Occipital lobe (tissue), 1 donor: ENCODE measurements at regions not wholly inside any gene's neighbourhood (a gene's known extent, or its start where the extent isn't known, plus 50 kb on each side); places are given as distances from the start of the nearest gene placed in this dataset.

ENCODE experiments used
- DNase-seq: peaks from one replicate; lab custom pipeline; 2025; lab: John Stamatoyannopoulos, UW

DNA sequence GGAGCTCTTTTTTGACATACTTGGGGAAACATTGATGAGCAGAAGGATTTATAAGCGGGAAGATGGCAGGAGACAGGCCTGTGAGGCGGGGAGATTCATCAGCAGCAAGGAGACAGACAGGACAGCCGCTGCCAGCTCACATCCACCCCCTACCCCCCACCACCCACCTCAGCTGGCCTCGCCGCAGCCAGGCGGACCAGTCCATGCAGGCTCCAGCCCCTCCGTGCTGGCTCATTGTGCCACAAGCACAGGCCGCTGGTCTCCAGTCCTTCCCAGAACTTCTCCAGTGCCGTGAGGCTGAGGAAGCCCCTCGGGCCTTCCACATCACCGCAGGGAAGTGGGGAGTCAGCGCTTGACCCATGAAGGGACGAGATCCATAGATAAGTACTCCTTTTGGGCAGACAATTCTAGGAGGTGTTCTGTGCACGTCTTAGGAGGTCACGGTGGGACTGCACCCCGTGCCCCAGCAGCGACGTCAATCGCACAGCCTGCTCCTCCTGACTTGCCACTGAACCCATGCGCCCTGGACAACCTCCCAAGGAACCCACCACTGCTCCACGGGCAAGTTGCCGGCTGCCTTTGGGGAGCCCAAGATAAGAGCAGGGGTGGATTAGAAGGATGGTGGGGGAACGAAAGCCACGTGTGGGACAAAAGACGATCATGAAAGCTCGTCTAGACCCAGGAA, 323.6 kb downstream of the C16orf95 start:
- no peak for DNase-seq

DNA sequence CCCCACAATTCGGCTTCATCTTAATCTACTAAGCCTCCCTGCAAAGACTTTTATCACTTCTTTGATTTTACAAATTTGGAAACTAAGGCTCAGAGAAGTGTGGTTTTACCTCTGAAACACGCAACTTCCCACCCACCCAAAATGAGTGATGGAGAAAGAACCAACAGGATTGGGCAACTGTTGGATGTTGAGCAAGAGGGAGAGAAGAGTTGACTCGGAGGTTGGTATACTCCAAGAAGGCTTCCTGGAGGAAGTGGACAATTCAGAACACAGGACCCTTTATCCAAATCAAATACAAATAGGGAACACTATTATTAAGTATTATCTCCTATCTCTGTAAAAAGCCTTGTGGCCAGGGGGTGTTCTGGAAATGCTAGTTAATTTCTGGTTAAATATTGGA, 323.0 kb downstream of the C16orf95 start:
- DNase-seq = no peak

GRCh38 chr16:86994651-86995171, 322.5 kb downstream of the C16orf95 start:
- no peak for DNase-seq

- DNase-seq = no peak
Observed at GRCh38 chr16:86995456-86995855, 321.7 kb downstream of the C16orf95 start.

GRCh38 chr16:86996081-86996480, 321.1 kb downstream of the C16orf95 start:
- no peak for DNase-seq

- no peak for DNase-seq
Observed at GRCh38 chr16:86997058-86997457, 320.1 kb downstream of the C16orf95 start.

GRCh38 chr16:86998196-86999001, 318.8 kb downstream of the C16orf95 start:
- no peak for DNase-seq

GRCh38 chr16:87000001-87000400, 317.2 kb downstream of the C16orf95 start:
- DNase-seq = no peak

GRCh38 chr16:87002717-87003413, 314.3 kb downstream of the C16orf95 start:
- DNase-seq = no peak

GRCh38 chr16:87003414-87003755, 313.8 kb downstream of the C16orf95 start:
- DNase-seq = no peak

DNA sequence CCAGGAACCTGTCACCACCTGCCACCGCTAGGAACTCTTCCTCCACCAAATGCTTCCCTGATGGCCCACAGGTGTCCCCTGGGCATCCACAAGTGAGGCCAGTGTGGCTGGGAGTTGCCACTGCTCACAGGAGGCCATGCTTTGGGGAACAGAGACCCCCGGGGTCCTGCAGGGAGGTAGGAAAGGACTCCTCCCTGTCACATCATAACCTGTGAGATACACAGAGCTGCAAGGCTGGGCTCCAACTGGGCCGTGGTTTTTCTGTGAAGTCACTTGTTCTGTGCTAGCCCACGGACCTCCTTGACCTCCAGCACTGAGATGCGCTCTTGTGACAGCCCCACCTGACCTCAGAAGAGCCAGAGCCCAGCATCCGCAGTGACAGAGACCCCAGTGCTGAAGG, 311.2 kb downstream of the C16orf95 start:
- DNase-seq = no peak

DNA sequence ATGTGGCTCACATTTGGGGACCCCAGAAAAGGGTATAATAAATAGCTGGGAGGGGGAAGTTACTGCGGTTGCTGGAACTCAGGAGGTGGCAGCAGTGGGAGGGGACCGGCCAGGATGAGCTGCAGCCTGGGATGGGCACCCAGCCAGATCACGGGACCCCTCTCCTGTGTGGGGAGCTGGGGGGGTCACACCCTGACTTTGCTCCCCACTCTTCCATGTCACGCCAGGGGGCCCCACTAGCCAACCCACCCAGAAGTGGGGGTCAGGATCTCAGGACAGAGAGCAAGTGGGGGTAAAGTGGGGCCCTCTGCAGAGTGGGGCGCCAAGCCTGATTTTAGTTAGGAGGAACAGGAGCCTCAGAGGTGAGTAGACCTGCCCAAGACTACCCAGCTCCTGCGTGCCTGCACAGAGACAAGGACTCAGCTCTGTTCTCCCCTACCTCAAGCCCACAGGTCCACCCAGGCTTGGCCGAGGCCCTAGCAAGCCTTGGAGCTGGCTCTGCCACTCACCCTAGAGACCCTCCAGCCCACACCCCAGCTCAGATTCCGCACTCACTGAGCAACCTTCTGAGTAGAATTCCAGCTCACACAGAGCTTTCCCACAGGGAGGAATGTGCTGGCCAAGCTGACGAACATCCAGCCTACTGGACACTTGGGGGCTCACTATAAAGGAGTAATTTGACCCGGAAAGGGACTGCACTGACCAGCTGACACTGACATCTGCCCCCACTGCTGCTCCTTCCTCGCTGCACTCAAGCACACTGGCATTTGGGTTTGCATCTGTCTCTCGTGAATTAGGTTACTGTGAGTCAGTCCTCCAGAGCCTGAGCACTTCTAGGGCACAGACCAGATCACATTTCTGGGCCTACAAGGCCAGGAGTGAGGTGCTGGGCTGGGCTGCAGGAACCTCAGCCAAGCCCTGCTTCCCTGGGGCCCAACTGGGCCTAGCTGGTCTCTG, 310.1 kb downstream of the C16orf95 start:
- no peak for DNase-seq

DNA sequence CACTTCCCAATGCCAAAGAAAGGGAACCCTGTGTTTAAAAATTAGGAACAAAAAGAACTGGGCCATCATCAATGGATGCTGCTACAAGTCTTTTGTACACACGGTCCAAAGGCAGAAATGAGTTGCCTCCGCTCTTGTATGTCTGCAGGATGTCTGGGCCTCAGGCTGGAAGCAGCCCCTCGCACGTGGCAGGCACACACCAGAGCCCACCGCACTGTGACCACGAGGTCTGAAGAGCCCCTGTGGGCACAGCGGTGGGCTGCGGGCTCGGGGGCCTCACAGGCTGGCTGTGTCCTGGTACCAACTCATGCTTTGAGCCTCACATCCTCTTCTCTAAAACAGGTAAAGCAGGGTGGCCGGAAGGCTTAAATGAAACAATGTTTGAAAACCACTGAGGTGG, 309.3 kb downstream of the C16orf95 start:
- DNase-seq = no peak

DNA sequence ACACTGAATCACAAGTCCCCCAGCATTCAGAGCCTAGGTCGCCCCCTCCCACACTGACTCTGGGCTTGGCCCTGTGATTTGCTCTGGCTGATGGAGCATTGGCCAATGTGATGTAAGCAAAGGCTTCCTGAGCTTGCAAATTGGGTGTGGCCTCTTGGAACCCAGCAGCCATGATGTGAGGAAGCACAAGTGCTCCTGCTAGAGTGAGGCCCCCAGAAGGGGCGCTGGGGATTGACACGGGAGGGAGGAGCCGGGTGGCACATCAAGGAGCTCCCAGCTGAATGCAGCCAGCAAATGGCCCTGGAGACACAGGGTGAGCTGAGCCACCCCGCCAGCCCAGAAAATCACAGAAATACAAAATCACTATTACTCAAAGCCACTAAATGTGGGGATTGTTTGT, 308.5 kb downstream of the C16orf95 start:
- DNase-seq = no peak

DNA sequence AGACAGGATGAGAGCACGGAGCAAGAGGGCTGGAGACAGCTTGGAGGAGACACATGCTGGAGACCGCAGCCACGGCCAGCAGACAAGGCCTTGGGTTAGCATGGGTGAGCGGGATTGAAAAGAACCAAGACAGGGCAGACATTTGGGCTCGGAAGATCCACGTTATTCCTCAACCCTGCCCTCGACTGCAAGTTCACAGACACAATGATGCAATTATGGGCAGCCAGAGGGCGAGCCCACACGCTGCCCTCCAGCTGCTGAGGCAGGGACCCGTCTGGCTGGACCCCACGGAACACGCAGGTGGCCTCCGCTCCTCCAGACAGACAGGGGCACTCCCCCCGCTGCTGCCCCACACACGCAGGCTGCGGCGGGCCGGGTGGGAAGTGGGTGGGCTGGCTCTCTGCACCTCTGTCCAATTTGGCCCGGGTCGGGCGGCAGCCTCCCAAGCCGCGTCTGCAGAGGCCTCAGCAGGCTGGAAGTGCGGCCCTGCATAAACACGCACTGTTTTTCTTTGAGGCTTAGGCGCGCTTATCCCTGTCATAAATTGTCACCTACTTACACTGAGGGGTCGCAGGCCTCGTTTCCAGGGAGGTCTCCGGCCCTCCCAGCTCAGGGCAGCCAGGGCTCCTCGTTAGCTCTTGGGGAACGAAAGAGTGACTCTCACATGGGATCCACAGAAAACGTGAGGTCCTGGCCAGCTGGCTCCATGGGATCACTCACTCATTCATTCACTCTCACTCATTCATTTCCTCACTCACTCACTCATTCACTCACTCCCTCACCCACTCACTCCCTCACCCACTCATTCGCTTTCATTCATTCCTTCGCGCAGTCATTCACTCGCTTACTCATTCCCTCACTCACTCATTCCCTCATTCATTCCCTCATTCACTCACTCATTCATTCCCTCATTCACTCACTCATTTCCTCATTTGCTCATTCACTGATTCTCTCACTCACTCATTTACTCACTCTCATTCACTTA, 303.9 kb downstream of the C16orf95 start:
- DNase-seq = no peak

- no peak for DNase-seq
Observed at GRCh38 chr16:87014112-87014511, 303.1 kb downstream of the C16orf95 start.

DNA sequence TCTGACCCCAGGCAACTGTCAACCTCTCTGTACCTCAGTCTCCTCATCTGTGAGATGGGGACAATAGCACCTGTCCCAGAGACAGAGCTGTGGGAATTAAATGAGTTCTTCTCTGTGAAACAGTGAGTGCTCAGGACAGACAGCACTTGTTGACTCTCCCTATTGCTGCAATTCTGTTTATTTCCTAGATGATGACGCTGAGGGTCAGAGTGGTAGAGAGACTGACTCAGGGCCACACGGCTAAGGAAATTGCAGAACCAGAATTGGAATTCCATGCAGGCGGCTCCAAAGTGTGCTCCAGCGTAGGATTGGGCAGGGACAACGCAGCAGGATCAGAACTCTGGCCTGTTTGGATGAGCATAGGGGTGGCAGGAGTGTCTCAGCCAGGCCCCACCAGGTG, 302.2 kb downstream of the C16orf95 start:
- no peak for DNase-seq

DNA sequence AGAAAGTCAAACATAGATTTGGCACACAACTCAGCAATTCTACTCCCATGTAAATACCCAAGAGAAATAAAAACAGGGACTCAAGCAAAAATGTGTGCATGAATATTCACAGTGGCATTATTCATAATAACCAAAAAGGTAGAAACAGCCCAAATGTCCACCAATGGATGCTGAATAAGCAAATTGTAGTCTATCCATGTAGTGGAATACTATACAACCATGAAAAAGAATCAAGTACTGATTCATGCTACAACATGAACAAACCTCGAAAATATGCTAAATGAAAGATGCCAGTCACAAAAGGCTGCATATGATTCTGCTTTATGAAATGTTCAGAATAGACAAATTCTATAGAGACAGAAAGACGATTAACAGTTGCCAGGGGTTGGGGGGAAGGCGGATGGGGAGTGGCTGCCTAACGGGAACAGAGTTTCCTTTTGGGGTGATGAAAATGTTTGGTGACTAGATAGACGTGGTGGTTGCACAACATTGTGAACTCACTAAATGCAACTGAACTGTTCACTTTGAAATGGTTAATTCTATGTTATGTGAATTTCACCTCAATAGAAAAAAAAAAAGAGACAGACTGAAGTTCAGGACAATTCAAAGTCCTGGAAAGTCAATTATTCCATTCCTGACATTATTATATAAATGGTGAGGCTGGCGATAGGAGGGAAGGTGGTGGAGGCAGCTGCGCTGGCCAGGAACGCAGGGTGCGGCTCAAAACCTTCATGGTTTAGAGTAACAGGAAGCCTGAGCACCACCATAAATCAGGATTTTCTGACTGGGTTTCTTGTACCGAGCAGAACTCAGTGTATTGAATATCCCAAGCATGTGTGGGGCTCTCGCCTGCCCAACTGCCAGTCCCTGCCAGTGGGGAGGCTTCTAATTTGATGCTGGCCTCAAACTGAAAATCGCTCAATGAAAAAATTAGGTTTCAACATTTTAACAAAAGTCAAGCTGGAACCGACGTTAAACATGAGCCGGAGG, 300.9 kb downstream of the C16orf95 start:
- DNase-seq = no peak
